DND-41 (cell line): ENCODE measurements at regions not wholly inside any gene's neighbourhood (a gene's known extent, or its start where the extent isn't known, plus 50 kb on each side); places are given as distances from the start of the nearest gene placed in this dataset.

ENCODE experiments used
- ATAC-seq: fragments of 200-7000 bp; cut with Tn5 transposase; 3 replicates; pipeline ENCODE4 v1.9.1; 2021; ENCODE audit warnings: low read depth; ENCODE audit not compliant: insufficient read depth
- DNase-seq: peaks from one replicate; pipeline ENCODE4 v3.0.0-alpha.2; 2020
- H2AFZ ChIP-seq: 2 replicates; pipeline ENCODE4 v1.6.0; 2012; ENCODE audit warnings: low read depth, low read length
- H3K27ac ChIP-seq: 2 replicates; pipeline ENCODE4 v1.5.1; 2012; ENCODE audit warnings: low read length, inconsistent platforms
- H3K27me3 ChIP-seq: fragments of 200-600 bp; sonication (generic); 2 replicates; pipeline ENCODE4 v1.6.0; 2012; ENCODE audit warnings: low read length, mild to moderate bottlenecking, inconsistent platforms; ENCODE audit not compliant: insufficient read depth, poor library complexity
- H3K36me3 ChIP-seq: 2 replicates; pipeline ENCODE4 v1.5.1; 2012; ENCODE audit warnings: low read length, inconsistent platforms; ENCODE audit not compliant: insufficient read depth
- H3K4me1 ChIP-seq: 2 replicates; pipeline ENCODE4 v1.5.1; 2012; ENCODE audit warnings: mild to moderate bottlenecking, low read length; ENCODE audit not compliant: insufficient read depth
- H3K4me2 ChIP-seq: 2 replicates; pipeline ENCODE4 v1.6.0; 2012; ENCODE audit warnings: mild to moderate bottlenecking, moderate library complexity, low read length, inconsistent platforms; ENCODE audit not compliant: insufficient read depth
- H3K4me3 ChIP-seq, 2 experiments: fragments of 200-600 bp in 1 of 2; shearing (Covaris generic) in 1 of 2; 2 replicates each; pipeline ENCODE4 v1.5.1; 2012 to 2016; ENCODE audit warnings: inconsistent platforms in 2 of 2, low read length in 2 of 2, mild to moderate bottlenecking in 2 of 2, low read depth in 1 of 2, moderate library complexity in 1 of 2
- H3K79me2 ChIP-seq: 2 replicates; pipeline ENCODE4 v1.6.0; 2012; ENCODE audit warnings: low read length, inconsistent platforms; ENCODE audit not compliant: insufficient read depth
- H3K9ac ChIP-seq: 2 replicates; pipeline ENCODE4 v1.6.0; 2012; ENCODE audit warnings: low read depth, mild to moderate bottlenecking, inconsistent platforms, low read length, moderate library complexity
- H3K9me3 ChIP-seq: 2 replicates; pipeline ENCODE4 v1.5.1; 2012; ENCODE audit warnings: low read length, moderate library complexity, mild to moderate bottlenecking, inconsistent platforms; ENCODE audit not compliant: insufficient read depth, severe bottlenecking
- H4K20me1 ChIP-seq: 2 replicates; pipeline ENCODE4 v1.6.0; 2012; ENCODE audit warnings: low read length; ENCODE audit not compliant: insufficient read depth
- EZH2 ChIP-seq: IDR thresholded peaks from 3 replicates; pipeline ENCODE4 v1.6.1; 2012; ENCODE audit warnings: borderline replicate concordance, low read depth, mild to moderate bottlenecking, moderate library complexity, low read length, inconsistent platforms; ENCODE audit not compliant: severe bottlenecking
- TF ChIP-seq, protein P1 (sequence below): IDR thresholded peaks from 2 replicates; pipeline ENCODE4 v1.5.1; 2012; ENCODE audit warnings: borderline replicate concordance, low read length, moderate library complexity, mild to moderate bottlenecking; ENCODE audit not compliant: poor library complexity, severe bottlenecking; ENCODE audit errors: extremely low read depth

DNA sequence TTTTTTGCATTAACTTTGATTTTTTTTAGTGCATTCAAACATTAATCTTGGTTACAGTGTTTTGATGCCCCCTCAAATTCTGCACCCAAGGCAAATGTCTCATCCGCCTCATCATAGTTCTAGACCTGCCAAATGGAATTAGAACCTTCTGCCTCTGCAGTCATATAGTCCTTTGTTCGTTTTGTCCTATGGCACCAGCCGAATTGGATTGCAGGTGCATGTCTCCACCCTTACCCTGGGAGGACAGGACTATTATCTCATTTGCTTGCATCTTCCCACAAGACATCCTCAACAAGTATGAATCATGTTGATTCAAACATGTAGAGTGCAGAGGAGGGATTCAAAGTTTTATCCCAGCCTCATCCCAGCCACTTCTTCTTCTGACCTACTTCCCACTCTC lies 579.1 kb downstream of the VRK1 start:
- Histone ChIP-seq H2AFZ (no peak overlapping the region), H4K20me1 (no peaks in the 10 kb centered on the region), H3K9me3 (no peaks in the 10 kb centered on the region), H3K4me1 (no peaks in the 10 kb centered on the region), H3K4me2 (no peak overlapping the region), H3K27ac (no peak overlapping the region), H3K79me2 (no peaks in the 10 kb centered on the region), H3K36me3 (no peaks in the 10 kb centered on the region), H3K27me3 (no peaks in the 10 kb centered on the region), H3K9ac (no peak overlapping the region), H3K4me3 (no peak overlapping the region)
- DNase-seq: no peak
- TF ChIP-seq, protein P1, sequence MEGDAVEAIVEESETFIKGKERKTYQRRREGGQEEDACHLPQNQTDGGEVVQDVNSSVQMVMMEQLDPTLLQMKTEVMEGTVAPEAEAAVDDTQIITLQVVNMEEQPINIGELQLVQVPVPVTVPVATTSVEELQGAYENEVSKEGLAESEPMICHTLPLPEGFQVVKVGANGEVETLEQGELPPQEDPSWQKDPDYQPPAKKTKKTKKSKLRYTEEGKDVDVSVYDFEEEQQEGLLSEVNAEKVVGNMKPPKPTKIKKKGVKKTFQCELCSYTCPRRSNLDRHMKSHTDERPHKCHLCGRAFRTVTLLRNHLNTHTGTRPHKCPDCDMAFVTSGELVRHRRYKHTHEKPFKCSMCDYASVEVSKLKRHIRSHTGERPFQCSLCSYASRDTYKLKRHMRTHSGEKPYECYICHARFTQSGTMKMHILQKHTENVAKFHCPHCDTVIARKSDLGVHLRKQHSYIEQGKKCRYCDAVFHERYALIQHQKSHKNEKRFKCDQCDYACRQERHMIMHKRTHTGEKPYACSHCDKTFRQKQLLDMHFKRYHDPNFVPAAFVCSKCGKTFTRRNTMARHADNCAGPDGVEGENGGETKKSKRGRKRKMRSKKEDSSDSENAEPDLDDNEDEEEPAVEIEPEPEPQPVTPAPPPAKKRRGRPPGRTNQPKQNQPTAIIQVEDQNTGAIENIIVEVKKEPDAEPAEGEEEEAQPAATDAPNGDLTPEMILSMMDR: no peak
- no peak for TF ChIP-seq EZH2
- ATAC-seq: no peak

DNA sequence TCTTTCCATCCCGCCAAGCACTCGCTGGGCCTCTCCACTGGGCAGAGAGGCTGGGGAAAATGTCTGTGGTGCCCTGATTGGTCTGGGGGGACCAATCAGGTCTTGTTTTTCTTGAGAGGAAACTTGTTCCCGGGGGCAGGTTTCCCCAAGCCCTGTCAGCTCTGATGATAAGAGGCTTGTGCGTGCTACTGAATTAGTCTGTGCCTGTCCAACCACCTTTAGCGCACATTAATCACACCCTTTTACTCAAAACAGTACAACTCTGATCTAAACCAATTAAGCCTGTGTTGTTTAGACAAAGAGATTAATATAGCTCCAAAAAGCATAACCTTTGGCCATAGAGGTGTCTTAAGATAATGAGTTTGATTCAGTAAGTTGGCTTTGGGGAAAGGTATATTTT lies 580.4 kb downstream of the VRK1 start:
- Histone ChIP-seq H3K4me2 (no peak overlapping the region), H3K9me3 (no peaks in the 10 kb centered on the region), H3K27me3 (no peaks in the 10 kb centered on the region), H3K27ac (no peak overlapping the region), H3K4me1 (no peaks in the 10 kb centered on the region), H3K9ac (no peak overlapping the region), H2AFZ (no peak overlapping the region), H3K79me2 (no peaks in the 10 kb centered on the region), H4K20me1 (no peaks in the 10 kb centered on the region), H3K4me3 (no peak overlapping the region), H3K36me3 (no peaks in the 10 kb centered on the region)
- TF ChIP-seq, protein P1: no peak
- no peak for TF ChIP-seq EZH2
- ATAC-seq: no peak
- DNase-seq: no peak

GRCh38 chr14:97379091-97379531 lies 581.9 kb downstream of the VRK1 start:
- no peaks in the 10 kb centered on the region for H4K20me1 ChIP-seq
- no peaks in the 10 kb centered on the region for H3K36me3 ChIP-seq
- ATAC-seq: no peak
- H3K4me1 ChIP-seq: no peaks in the 10 kb centered on the region
- H3K4me2 ChIP-seq: no peak overlapping the region
- no peaks in the 10 kb centered on the region for H3K79me2 ChIP-seq
- H3K9me3 ChIP-seq: no peaks in the 10 kb centered on the region
- H3K27ac ChIP-seq: no peak overlapping the region
- no peak overlapping the region for H3K9ac ChIP-seq
- H2AFZ ChIP-seq: no peak overlapping the region
- TF ChIP-seq EZH2: no peak
- TF ChIP-seq, protein P1: no peak
- no peaks in the 10 kb centered on the region for H3K27me3 ChIP-seq
- H3K4me3 ChIP-seq: no peak overlapping the region
- DNase-seq: no peak

- Histone ChIP-seq H3K4me2 (no peak overlapping the region), H3K4me3 (no peak overlapping the region), H3K9me3 (no peaks in the 10 kb centered on the region), H3K9ac (no peak overlapping the region), H2AFZ (no peak overlapping the region), H4K20me1 (no peaks in the 10 kb centered on the region), H3K27ac (no peak overlapping the region), H3K27me3 (no peaks in the 10 kb centered on the region), H3K36me3 (no peaks in the 10 kb centered on the region), H3K4me1 (no peaks in the 10 kb centered on the region), H3K79me2 (no peaks in the 10 kb centered on the region)
- no peak for TF ChIP-seq EZH2
- TF ChIP-seq, protein P1: no peak
- ATAC-seq: no peak
- DNase-seq: no peak
Measured at GRCh38 chr14:97380539-97380941, 583.4 kb downstream of the VRK1 start.
